H9 (cell line): ENCODE measurements at regions not wholly inside any gene's neighbourhood (a gene's known extent, or its start where the extent isn't known, plus 50 kb on each side); places are given as distances from the start of the nearest gene placed in this dataset.

ENCODE experiments used
- DNase-seq: peaks from one replicate; pipeline ENCODE4 v3.0.0-alpha.2; 2017
- H2AFZ ChIP-seq: one replicate; pipeline ENCODE4 v1.6.1; 2013; ENCODE audit warnings: mild to moderate bottlenecking, low read length, control low read depth, moderate library complexity
- H2AK5ac ChIP-seq: 2 replicates; pipeline ENCODE4 v1.6.1; 2013; ENCODE audit warnings: low read length, control low read depth, mixed read lengths; ENCODE audit not compliant: insufficient read length
- H2BK120ac ChIP-seq: one replicate; pipeline ENCODE4 v1.6.1; 2013; ENCODE audit warnings: low read depth, mild to moderate bottlenecking, low read length, control low read depth, inconsistent platforms; ENCODE audit not compliant: poor library complexity, severe bottlenecking
- H2BK12ac ChIP-seq: 2 replicates; pipeline ENCODE4 v1.6.1; 2013; ENCODE audit warnings: low read length, control low read depth, mixed read lengths, low read depth; ENCODE audit not compliant: insufficient read length
- H2BK15ac ChIP-seq: 2 replicates; pipeline ENCODE4 v1.6.1; 2013; ENCODE audit warnings: low read depth, low read length, control low read depth
- H2BK20ac ChIP-seq: one replicate; pipeline ENCODE4 v1.6.1; 2013; ENCODE audit warnings: low read depth, mild to moderate bottlenecking, low read length, control low read depth, inconsistent platforms; ENCODE audit not compliant: poor library complexity, severe bottlenecking
- H2BK5ac ChIP-seq: 2 replicates; pipeline ENCODE4 v1.6.1; 2013; ENCODE audit warnings: low read length, control low read depth, mixed read lengths; ENCODE audit not compliant: insufficient read length
- H3K14ac ChIP-seq: 2 replicates; pipeline ENCODE4 v1.6.1; 2013; ENCODE audit warnings: low read length, control low read depth; ENCODE audit not compliant: insufficient read depth
- H3K18ac ChIP-seq: 2 replicates; pipeline ENCODE4 v1.6.1; 2013; ENCODE audit warnings: low read depth, mild to moderate bottlenecking, mixed read lengths, low read length, control low read depth; ENCODE audit not compliant: insufficient read length
- H3K23ac ChIP-seq: 2 replicates; pipeline ENCODE4 v1.6.1; 2013; ENCODE audit warnings: low read length, control low read depth, mixed read lengths, low read depth; ENCODE audit not compliant: insufficient read length
- H3K23me2 ChIP-seq: 2 replicates; pipeline ENCODE4 v1.6.1; 2013; ENCODE audit warnings: low read depth, mild to moderate bottlenecking, mixed read lengths, low read length, control low read depth; ENCODE audit not compliant: insufficient read length, poor library complexity, severe bottlenecking
- H3K27ac ChIP-seq: 2 replicates; pipeline ENCODE4 v1.5.1; 2013; ENCODE audit warnings: low read length, control low read depth, mixed read lengths, low read depth; ENCODE audit not compliant: insufficient read length
- H3K27me3 ChIP-seq: 2 replicates; pipeline ENCODE4 v1.6.1; 2013; ENCODE audit warnings: low read length, control low read depth, inconsistent platforms; ENCODE audit not compliant: insufficient read depth
- H3K4ac ChIP-seq: 2 replicates; pipeline ENCODE4 v1.6.1; 2013; ENCODE audit warnings: low read depth, mild to moderate bottlenecking, control low read depth, inconsistent platforms, low read length, moderate library complexity
- H3K4me1 ChIP-seq: 2 replicates; pipeline ENCODE4 v1.6.1; 2013; ENCODE audit warnings: low read length, control low read depth, inconsistent platforms; ENCODE audit not compliant: insufficient read depth
- H3K4me2 ChIP-seq: 2 replicates; pipeline ENCODE4 v1.6.1; 2013; ENCODE audit warnings: low read length, control low read depth, mixed read lengths; ENCODE audit not compliant: insufficient read length, insufficient read depth
- H3K56ac ChIP-seq: 2 replicates; pipeline ENCODE4 v1.6.1; 2013; ENCODE audit warnings: low read depth, mild to moderate bottlenecking, mixed read lengths, low read length, control low read depth; ENCODE audit not compliant: insufficient read length
- H3K79me1 ChIP-seq: 2 replicates; pipeline ENCODE4 v1.6.1; 2013; ENCODE audit warnings: low read depth, mild to moderate bottlenecking, moderate library complexity, low read length, control low read depth, inconsistent platforms; ENCODE audit not compliant: insufficient read depth, poor library complexity, severe bottlenecking
- H3K79me2 ChIP-seq: 2 replicates; pipeline ENCODE4 v1.6.1; 2013; ENCODE audit warnings: low read length, control low read depth, inconsistent platforms; ENCODE audit not compliant: insufficient read depth
- H3K9ac ChIP-seq: 2 replicates; pipeline ENCODE4 v1.6.1; 2013; ENCODE audit warnings: low read length, control low read depth, mixed read lengths; ENCODE audit not compliant: insufficient read length; ENCODE audit errors: extremely low read depth
- H3K9me3 ChIP-seq: one replicate; pipeline ENCODE4 v1.6.1; 2013; ENCODE audit warnings: low read depth, low read length, inconsistent platforms; ENCODE audit not compliant: control insufficient read depth
- H3T11ph ChIP-seq: one replicate; pipeline ENCODE4 v1.6.1; 2013; ENCODE audit warnings: mild to moderate bottlenecking, low read length, control low read depth, inconsistent platforms
- H4K20me1 ChIP-seq: one replicate; pipeline ENCODE4 v1.6.1; 2013; ENCODE audit not compliant: control insufficient read depth, insufficient read length, insufficient read depth
- H4K5ac ChIP-seq: 2 replicates; pipeline ENCODE4 v1.6.1; 2013; ENCODE audit warnings: low read depth, mild to moderate bottlenecking, mixed read lengths, low read length, control low read depth; ENCODE audit not compliant: insufficient read length
- H4K8ac ChIP-seq: replicated peaks from 2 replicates; pipeline ENCODE4 v1.6.1; 2013; ENCODE audit warnings: low read length, control low read depth, mixed read lengths, low read depth; ENCODE audit not compliant: insufficient read length
- H4K91ac ChIP-seq: 2 replicates; pipeline ENCODE4 v1.6.1; 2013; ENCODE audit warnings: low read depth, mild to moderate bottlenecking, moderate library complexity, mixed read lengths, low read length, control low read depth; ENCODE audit not compliant: insufficient read length
- H3K27ac Mint-ChIP-seq, 3 experiments: 2 replicates in 2 of 3; 3 replicates in 1 of 3; pipeline ENCODE4 v1.8.0; 2020 to 2021; ENCODE audit warnings: mixed read lengths in 3 of 3, mild to moderate bottlenecking in 1 of 3, moderate library complexity in 1 of 3
- H3K27me3 Mint-ChIP-seq: 2 replicates; pipeline ENCODE4 v1.8.0; 2021; ENCODE audit warnings: low read depth, mild to moderate bottlenecking, moderate library complexity, mixed read lengths
- H3K36me3 Mint-ChIP-seq, 3 experiments: 2 replicates in 2 of 3; 3 replicates in 1 of 3; pipeline ENCODE4 v1.8.0; 2020 to 2021; ENCODE audit warnings: low read depth in 3 of 3, mixed read lengths in 3 of 3; ENCODE audit not compliant: insufficient read depth in 1 of 3
- H3K4me1 Mint-ChIP-seq, 2 experiments: 2 replicates each; pipeline ENCODE4 v1.8.0; 2020; ENCODE audit warnings: mixed read lengths in 2 of 2
- H3K4me3 Mint-ChIP-seq, 2 experiments: 2 replicates in 1 of 2; 3 replicates in 1 of 2; pipeline ENCODE4 v1.8.0; 2020 to 2021; ENCODE audit warnings: mild to moderate bottlenecking in 2 of 2, mixed read lengths in 2 of 2, moderate library complexity in 1 of 2
- H3K9me3 Mint-ChIP-seq, 2 experiments: 2 replicates in 1 of 2; 3 replicates in 1 of 2; pipeline ENCODE4 v1.8.0; 2020; ENCODE audit warnings: mild to moderate bottlenecking in 2 of 2, mixed read lengths in 2 of 2, moderate library complexity in 1 of 2
- CTCF ChIP-seq: fragments of 200-600 bp; sonication (generic); conservative IDR thresholded peaks from 3 replicates; pipeline ENCODE4 v1.8.0; 2021; ENCODE audit warnings: antibody characterized with exemption, mild to moderate bottlenecking
- WGBS: extraction: QIAGEN DNeasy Blood & Tissue Kit; methylation state at CpG from one replicate; pipeline ENCODE4 v1.1.7; 2013; ENCODE audit warnings: missing lambda C conversion rate, low lambda C conversion rate, mixed read lengths; ENCODE audit not compliant: insufficient read length; ENCODE audit errors: extremely low coverage; 5-methylcytosine and 5-hydroxymethylcytosine counted together

- no peak overlapping the region for H3K23ac ChIP-seq
- H2BK15ac ChIP-seq = no peak overlapping the region
- H3T11ph ChIP-seq = no peak overlapping the region
- no peak for TF ChIP-seq CTCF
- H3K4ac ChIP-seq = no peak overlapping the region
- no peak overlapping the region for H2BK12ac ChIP-seq
- H3K79me1 ChIP-seq = no peaks in the 10 kb centered on the region
- no peak overlapping the region for H4K91ac ChIP-seq
- no peak overlapping the region for H3K14ac ChIP-seq
- peaks cover 9 to 10% of the 10 kb centered on the region in 2 experiments for H3K4me1 Mint-ChIP-seq
- no peak overlapping the region for H2AK5ac ChIP-seq
- H3K4me1 ChIP-seq = peaks cover 7% of the 10 kb centered on the region; the same call in 1 of the 2 replicates
- H3K56ac ChIP-seq = no peak overlapping the region
- no peak overlapping the region for H4K8ac ChIP-seq
- H3K27me3 Mint-ChIP-seq = no peaks in the 10 kb centered on the region
- H3K23me2 ChIP-seq = no peaks in the 10 kb centered on the region
- H2BK5ac ChIP-seq = no peak overlapping the region
- no peak overlapping the region for H2BK20ac ChIP-seq
- no CpG with 5 or more reads among the region's 1 CpG for WGBS
- no peaks in the 10 kb centered on the region for H4K20me1 ChIP-seq
- no peak overlapping the region for H3K27ac ChIP-seq
- no peaks in the 10 kb centered on the region for H3K36me3 Mint-ChIP-seq
- H3K79me2 ChIP-seq = no peaks in the 10 kb centered on the region
- H3K27me3 ChIP-seq = no peaks in the 10 kb centered on the region
- no peak for DNase-seq
- H2BK120ac ChIP-seq = no peak overlapping the region
- no peak overlapping the region for H3K18ac ChIP-seq
- no peak overlapping the region for H3K4me2 ChIP-seq
- H3K4me3 Mint-ChIP-seq = no peak overlapping the region
- H3K9ac ChIP-seq = no peak overlapping the region
- H3K27ac Mint-ChIP-seq = no peak overlapping the region
- no peak overlapping the region for H4K5ac ChIP-seq
- no peaks in the 10 kb centered on the region for H3K9me3 Mint-ChIP-seq
- no peaks in the 10 kb centered on the region for H3K9me3 ChIP-seq
- H2AFZ ChIP-seq = no peak overlapping the region
Measured at GRCh38 chr13:80844164-80844563, 503.2 kb upstream of the SPRY2 start.
